B cell (primary cell): ENCODE measurements at regions not wholly inside any gene's neighbourhood (a gene's known extent, or its start where the extent isn't known, plus 50 kb on each side); places are given as distances from the start of the nearest gene placed in this dataset.

Experiments
- ATAC-seq: fragments of 200-7000 bp; cut with Tn5 transposase; one replicate; pipeline ENCODE4 v1.10.0; 2021; ENCODE audit warnings: low read depth, mild to moderate bottlenecking, moderate number of reproducible peaks, moderate library complexity
- CTCF ChIA-PET: fragments of 350-600 bp; sonication (Branson Sonifier 250); formaldehyde crosslinking; loops from one replicate; lab custom pipeline; 2021; ENCODE audit warnings: antibody characterized with exemption, inconsistent platforms; lab: Charles Lee
- POLR2A ChIA-PET: fragments of 350-600 bp; sonication (Branson Sonifier 250); formaldehyde crosslinking; loops from one replicate; lab custom pipeline; 2021; ENCODE audit warnings: antibody characterized with exemption; lab: Charles Lee
- DNase-seq: peaks from one replicate; pipeline ENCODE4 v3.0.0; 2013
- H2AFZ ChIP-seq: 2 replicates; pipeline ENCODE4 v1.6.1; 2012; ENCODE audit warnings: mild to moderate bottlenecking, low read depth, low read length; ENCODE audit not compliant: insufficient read depth, poor library complexity, severe bottlenecking
- H3K27ac ChIP-seq, 2 donors: 1 replicate in 1 of 2; 2 replicates in 1 of 2; pipeline ENCODE4 v1.5.1; 2012 to 2013; ENCODE audit warnings: low read length in 2 of 2, mild to moderate bottlenecking in 2 of 2, moderate library complexity in 1 of 2
- H3K27me3 ChIP-seq, 4 experiments: fragments of 200-600 bp in 1 of 4; sonication (generic) in 1 of 4; replicated peaks in 1 of 4; 1 replicate in 2 of 4; 2 replicates in 2 of 4; pipeline versions ENCODE4 v1.6.1 to v1.7.0; 2013 to 2016; ENCODE audit warnings: low read length in 3 of 4, mild to moderate bottlenecking in 2 of 4, mixed read lengths in 1 of 4, moderate library complexity in 1 of 4; ENCODE audit not compliant: insufficient read depth in 4 of 4, control insufficient read depth in 3 of 4; ENCODE audit errors: control extremely low read depth in 1 of 4
- H3K36me3 ChIP-seq, 2 experiments: replicated peaks in 1 of 2; 1 replicate in 1 of 2; 2 replicates in 1 of 2; pipeline versions ENCODE4 v1.6.1 to v1.7.1; 2013; ENCODE audit warnings: low read length in 1 of 2; ENCODE audit not compliant: insufficient read depth in 2 of 2, control insufficient read depth in 1 of 2; ENCODE audit errors: control extremely low read depth in 1 of 2, extremely low read depth in 1 of 2
- H3K4me1 ChIP-seq, 2 donors: fragments of 200-600 bp in 1 of 2; sonication (generic) in 1 of 2; 1 replicate in 1 of 2; 2 replicates in 1 of 2; pipeline versions ENCODE4 v1.5.1 to v1.6.1; 2013 to 2017; ENCODE audit warnings: low read length in 2 of 2; ENCODE audit not compliant: control insufficient read depth in 2 of 2, insufficient read depth in 2 of 2
- H3K4me2 ChIP-seq: replicated peaks from 2 replicates; pipeline ENCODE3; 2012; ENCODE audit warnings: mild to moderate bottlenecking, low read depth, low read length; ENCODE audit not compliant: poor library complexity, severe bottlenecking
- H3K4me3 ChIP-seq, 5 experiments: fragments of 200-600 bp in 1 of 5; sonication (generic) in 1 of 5; 1 replicate in 3 of 5; 2 replicates in 2 of 5; pipeline versions ENCODE4 v1.5.1 to v1.7.0; 2011 to 2016; ENCODE audit warnings: low read length in 4 of 5, mild to moderate bottlenecking in 4 of 5, low read depth in 2 of 5, control low read depth in 1 of 5, moderate library complexity in 1 of 5; ENCODE audit not compliant: insufficient read depth in 1 of 5; ENCODE audit errors: control extremely low read depth in 1 of 5, extremely low read depth in 1 of 5
- H3K79me2 ChIP-seq: fragments of 200-600 bp; sonication (generic); one replicate; pipeline ENCODE4 v1.6.0; 2016; ENCODE audit warnings: low read length; ENCODE audit not compliant: control insufficient read depth, insufficient read depth
- H3K9ac ChIP-seq: fragments of 200-600 bp; sonication (generic); 2 replicates; pipeline ENCODE4 v1.6.1; 2017; ENCODE audit warnings: mild to moderate bottlenecking, low read length, moderate library complexity
- H3K9me3 ChIP-seq, 3 donors: one replicate each; pipeline versions ENCODE4 v1.6.1 to v1.7.1; 2013; ENCODE audit warnings: low read length in 2 of 3; ENCODE audit not compliant: control insufficient read depth in 2 of 3, insufficient read depth in 1 of 3; ENCODE audit errors: control extremely low read depth in 1 of 3
- H4K20me1 ChIP-seq: 2 replicates; pipeline ENCODE4 v1.6.0; 2012; ENCODE audit warnings: mild to moderate bottlenecking, low read length; ENCODE audit not compliant: insufficient read depth, control insufficient read depth, poor library complexity, severe bottlenecking
- H3K27ac Mint-ChIP-seq: one replicate; pipeline ENCODE4 v1.8.0; 2021; ENCODE audit warnings: mixed read lengths
- H3K27me3 Mint-ChIP-seq: one replicate; pipeline ENCODE4 v1.8.0; 2021; ENCODE audit warnings: mixed read lengths
- H3K4me1 Mint-ChIP-seq: one replicate; pipeline ENCODE4 v1.8.0; 2021; ENCODE audit warnings: mixed read lengths
- H3K4me3 Mint-ChIP-seq: one replicate; pipeline ENCODE4 v1.8.0; 2021; ENCODE audit warnings: mixed read lengths
- H3K9me3 Mint-ChIP-seq: one replicate; pipeline ENCODE4 v1.8.0; 2022; ENCODE audit warnings: mixed read lengths; ENCODE audit not compliant: insufficient read depth
- CTCF ChIP-seq: fragments of 200-600 bp; IDR thresholded peaks from one replicate; pipeline ENCODE4 v1.8.0; 2022; ENCODE audit warnings: antibody characterized with exemption, mild to moderate bottlenecking
- EZH2 ChIP-seq: IDR thresholded peaks from 2 replicates; pipeline ENCODE4 v1.6.1; 2012; ENCODE audit warnings: borderline replicate concordance, low read depth, mild to moderate bottlenecking, moderate library complexity, low read length; ENCODE audit not compliant: insufficient read depth, poor library complexity, severe bottlenecking
- WGBS: methylation state at CpG from one replicate; pipeline ENCODE4 v1.1.5; 2013; ENCODE audit warnings: missing lambda C conversion rate; ENCODE audit not compliant: insufficient coverage; 5-methylcytosine and 5-hydroxymethylcytosine counted together
- intact Hi-C: fragments of 100-400 bp; cut with micrococcal nuclease; formaldehyde crosslinking; loops from one replicate; pipeline ENCODE4 v1.10.0; 2022

GRCh38 chr15:89399238-89400115 is 64.9 kb upstream of the POLG start:
- POLR2A ChIA-PET = no interaction called here

More at GRCh38 chr15:89399238-89400115, 64.9 kb upstream of the POLG start:
- peak; percentile 46 for TF ChIP-seq CTCF
- no peak for TF ChIP-seq EZH2
- Histone ChIP-seq H3K36me3 (no peaks in the 10 kb centered on the region), H3K27ac (no peak overlapping the region), H3K9me3 (peaks cover 0 to 8% (median 0%) of the 10 kb centered on the region in 3 donors), H4K20me1 (no peaks in the 10 kb centered on the region), H3K4me1 (peaks cover 25 to 35% of the 10 kb centered on the region in 2 donors), H3K79me2 (no peaks in the 10 kb centered on the region), H2AFZ (peak overlapping the region; percentile 86), H3K4me3 (peak overlapping the region in 4 of 5 experiments; percentile 52 to 64 (median 57)), H3K9ac (peak overlapping the region; percentile 71), H3K4me2 (peak overlapping the region; percentile 97), H3K27me3 (peaks cover 3 to 76% (median 52%) of the 10 kb centered on the region in 4 experiments)
- peak overlapping the region; percentile 71 for H3K27ac Mint-ChIP-seq
- peaks cover 24% of the 10 kb centered on the region for H3K4me1 Mint-ChIP-seq
- peaks cover 68% of the 10 kb centered on the region for H3K27me3 Mint-ChIP-seq
- CTCF ChIA-PET = interaction anchor here (0.6 to 3.3 kb wide), 9 partner anchors 9 to 73 kb away, joined by 3 to 17 read pairs (median 4); no protein-coding TSS in a partner anchor
- ATAC-seq = peak; percentile 65
- peak overlapping the region; percentile 87 for H3K4me3 Mint-ChIP-seq
- WGBS = under 1% methylated on average over 64 of the region's 68 CpGs
- intact Hi-C loops = loop anchor here (1.0 to 2.0 kb wide), 2 partner anchors 25 to 73 kb away; no protein-coding TSS in a partner anchor
- DNase-seq = peak; percentile 67
- H3K9me3 Mint-ChIP-seq = no peaks in the 10 kb centered on the region
